Right lobe of liver (tissue), 6 donors: ENCODE measurements at regions not wholly inside any gene's neighbourhood (a gene's known extent, or its start where the extent isn't known, plus 50 kb on each side); places are given as distances from the start of the nearest gene placed in this dataset.
"Not testable (repeated sequence)": the region's sequence is repeated elsewhere in the genome, so short reads cannot be mapped to it uniquely, and the experiment has no call there.

Experiments used
- ATAC-seq, 4 donors: fragments of 200-7000 bp; cut with Tn5 transposase; one replicate each; pipeline ENCODE4 v1.9.1; 2020; ENCODE audit warnings: mild to moderate bottlenecking in 4 of 4, moderate library complexity in 4 of 4
- DNase-seq, 3 donors: peaks; one replicate each; pipeline ENCODE4 v3.0.0-alpha.2; 2020
- H3K27ac ChIP-seq, 3 donors: fragments of 200-600 bp; one replicate each; pipeline ENCODE4 v1.8.0; 2022
- H3K27me3 ChIP-seq, 2 donors: fragments of 200-600 bp; one replicate each; pipeline ENCODE4 v1.8.0; 2022
- H3K36me3 ChIP-seq, 4 donors: fragments of 200-600 bp; sonication (generic) in 1 of 4; one replicate each; pipeline versions ENCODE4 v1.5.1 to v1.8.0; 2017 to 2022; ENCODE audit warnings: control low read depth in 1 of 4
- H3K4me1 ChIP-seq, 4 donors: fragments of 200-600 bp; sonication (generic) in 1 of 4; one replicate each; pipeline versions ENCODE4 v1.5.1 to v1.8.0; 2017 to 2022; ENCODE audit warnings: control low read depth in 1 of 4
- H3K4me3 ChIP-seq, 3 donors: fragments of 200-600 bp; one replicate each; pipeline ENCODE4 v1.8.0; 2022
- H3K9me3 ChIP-seq, 4 donors: fragments of 200-600 bp; sonication (generic) in 1 of 4; one replicate each; pipeline versions ENCODE4 v1.5.1 to v1.8.0; 2017 to 2022; ENCODE audit warnings: control low read depth in 1 of 4
- WGBS: methylation state at CpG from one replicate; pipeline ENCODE4 v1.1.6; 2018; ENCODE audit warnings: low coverage, low lambda C conversion rate; ENCODE audit not compliant: insufficient coverage; ENCODE audit errors: missing lambda C conversion rate; 5-methylcytosine and 5-hydroxymethylcytosine counted together
- intact Hi-C, 2 donors: fragments of 100-400 bp; cut with DNase I; formaldehyde crosslinking; loops; one replicate each; pipeline versions ENCODE4 v1.11.2 to v1.14.1; 2022
- donor health status: DM: no; HTN: yes; CAD: no.
- donor health status: DM: no; HTN: no; CAD: no.
- donor health status: DM: no; HTN: no; CAD: no.
- donor health status: DM: no; HTN: yes; CAD: no.
- donor health status: DM: no; HTN: yes; CAD: no.

DNA sequence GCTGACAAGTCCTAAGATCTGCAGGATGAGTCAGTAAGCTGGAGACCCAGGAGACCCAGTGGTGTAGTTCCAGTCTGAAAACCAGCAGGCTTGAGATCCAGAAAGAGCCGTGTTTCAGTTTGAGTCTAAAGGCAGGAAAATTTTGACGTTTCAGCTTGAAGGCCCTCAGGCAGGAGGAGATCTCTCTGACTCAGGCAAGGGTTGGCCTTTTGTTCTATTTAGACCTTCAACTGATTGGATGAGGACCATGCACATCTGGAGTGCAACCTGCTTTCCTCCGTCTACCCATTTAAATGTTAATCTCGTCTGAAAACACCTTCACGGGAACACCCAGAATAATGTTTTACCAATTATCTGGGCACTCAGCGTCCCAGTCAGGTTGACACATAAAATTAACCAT lies 69.5 kb downstream of the NPIPA7 start:
- H3K4me3 ChIP-seq, ATAC-seq, H3K27ac ChIP-seq, DNase-seq, H3K36me3 ChIP-seq, H3K27me3 ChIP-seq, intact Hi-C loops, H3K9me3 ChIP-seq, H3K4me1 ChIP-seq: not testable (repeated sequence)
- WGBS = no CpG with 5 or more reads among the region's 6 CpGs

GRCh38 chr16:16449712-16450237 lies 70.8 kb downstream of the NPIPA7 start:
- WGBS = 51% methylated on average over 3 of the region's 4 CpGs
- H3K36me3 ChIP-seq, H3K9me3 ChIP-seq, ATAC-seq, H3K27ac ChIP-seq, DNase-seq, H3K4me1 ChIP-seq, H3K27me3 ChIP-seq, intact Hi-C loops, H3K4me3 ChIP-seq: not testable (repeated sequence)

DNA sequence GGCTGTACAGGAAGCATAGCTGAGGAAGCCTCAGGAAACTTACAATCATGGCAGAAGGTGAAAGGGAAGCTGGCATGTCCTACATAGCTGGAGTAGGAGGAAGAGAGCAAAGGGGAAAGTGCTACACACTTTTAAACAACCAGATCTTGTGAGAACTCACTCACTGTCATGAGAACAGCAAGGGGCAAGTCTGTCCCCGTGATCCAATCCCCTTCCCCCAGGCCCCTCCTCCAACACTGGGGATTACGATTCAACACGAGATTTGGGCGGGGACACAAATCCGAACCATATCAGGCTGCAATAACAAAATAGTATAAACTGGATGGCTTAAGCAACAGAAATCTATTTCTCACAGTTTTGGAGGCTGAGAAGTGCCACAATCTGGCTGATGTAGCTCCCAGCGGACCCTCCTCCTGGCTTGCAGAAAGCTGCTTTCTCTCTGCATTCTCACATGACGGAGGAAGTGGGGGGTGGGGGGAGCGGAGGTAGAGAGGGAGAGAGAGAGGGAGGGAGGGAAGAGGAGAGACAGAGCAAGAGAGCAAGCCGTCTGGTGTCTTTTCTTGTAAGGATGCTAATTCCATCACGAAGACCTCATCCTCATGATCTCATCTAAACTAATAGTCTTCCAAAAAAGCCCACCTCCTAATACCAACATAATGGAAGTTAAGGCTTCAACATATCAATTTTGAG lies 72.9 kb downstream of the NPIPA7 start:
- H3K27me3 ChIP-seq, H3K36me3 ChIP-seq, H3K9me3 ChIP-seq, H3K27ac ChIP-seq, H3K4me3 ChIP-seq, DNase-seq, ATAC-seq, H3K4me1 ChIP-seq, intact Hi-C loops: not testable (repeated sequence)
- 9% methylated on average over 4 of the region's 10 CpGs for WGBS

DNA sequence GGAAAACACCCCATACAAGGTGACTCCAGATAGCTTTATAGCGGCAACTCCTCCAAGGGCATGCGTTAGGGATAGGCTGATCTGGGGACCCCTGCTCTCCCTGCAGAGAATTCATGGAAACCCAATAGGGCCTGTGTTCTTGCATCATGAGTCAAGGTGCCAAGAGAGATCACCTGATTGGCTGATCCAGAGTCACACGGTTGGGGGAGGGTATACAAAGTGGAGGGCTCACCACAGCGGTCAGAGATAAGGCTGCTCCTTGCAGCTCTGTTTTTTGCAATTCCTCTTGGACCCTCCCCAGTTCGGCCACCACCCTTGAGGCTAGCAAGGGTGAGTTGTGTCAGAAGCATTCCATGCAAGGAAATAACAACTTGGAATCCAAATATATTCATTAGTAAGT lies 79.6 kb downstream of the NPIPA7 start:
- H3K27me3 ChIP-seq = not testable (repeated sequence)

DNA sequence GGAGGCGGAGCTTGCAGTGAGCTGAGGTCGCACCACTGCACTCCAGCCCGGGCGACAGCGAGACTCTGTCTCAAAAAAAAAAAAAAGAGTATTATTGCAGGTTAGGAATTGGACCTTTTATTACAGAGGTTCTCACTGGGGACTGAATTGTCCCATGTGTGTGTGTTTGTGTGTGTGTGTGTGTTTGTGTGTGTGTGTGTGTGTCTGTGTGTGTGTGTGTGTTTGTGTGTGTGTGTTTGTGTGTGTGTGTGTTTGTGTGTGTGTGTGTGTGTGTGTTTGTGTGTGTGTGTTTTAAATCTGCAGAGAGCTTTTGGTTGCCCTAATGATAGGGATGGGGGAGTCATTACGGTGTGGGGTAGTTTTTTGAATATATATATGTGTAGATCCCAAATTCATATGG lies 84.9 kb downstream of the NPIPA7 start:
- H3K9me3 ChIP-seq, H3K27ac ChIP-seq, H3K4me1 ChIP-seq, H3K4me3 ChIP-seq, H3K27me3 ChIP-seq, intact Hi-C loops, DNase-seq, ATAC-seq, H3K36me3 ChIP-seq: not testable (repeated sequence)
- 100% methylated on average over 3 of the region's 6 CpGs for WGBS

More for the DNA sequence above, 79.6 kb downstream of the NPIPA7 start:
- WGBS = no CpG with 5 or more reads among the region's 5 CpGs
- intact Hi-C loops, H3K4me3 ChIP-seq, H3K36me3 ChIP-seq, H3K27ac ChIP-seq, DNase-seq, H3K9me3 ChIP-seq, H3K4me1 ChIP-seq, ATAC-seq: not testable (repeated sequence)

GRCh38 chr16:16488919-16489318 lies 110.0 kb downstream of the NPIPA7 start:
- H3K9me3 ChIP-seq, intact Hi-C loops, H3K36me3 ChIP-seq, ATAC-seq, H3K4me3 ChIP-seq, H3K27me3 ChIP-seq, DNase-seq, H3K4me1 ChIP-seq, H3K27ac ChIP-seq: not testable (repeated sequence)
- 76% methylated on average over 4 of the region's 4 CpGs for WGBS

DNA sequence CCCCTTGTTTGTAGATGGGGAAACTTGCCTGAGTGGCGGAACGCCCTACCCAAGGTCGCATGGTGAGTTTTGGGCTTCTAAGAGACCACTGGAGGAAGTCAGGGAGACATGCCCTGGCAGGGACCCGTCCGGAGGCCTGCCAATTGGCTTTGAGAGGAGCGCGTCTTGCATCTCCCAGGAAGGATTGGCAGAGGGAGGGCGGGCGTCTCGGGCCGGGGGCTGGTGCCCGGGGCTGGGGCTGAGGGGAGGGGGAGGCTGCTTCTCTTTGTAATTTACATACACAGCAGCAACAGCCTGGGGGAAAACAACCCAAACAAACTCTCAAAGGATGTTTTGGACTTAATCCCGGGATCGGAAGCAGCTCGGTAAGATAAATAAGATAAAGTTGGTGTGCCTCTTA lies 110.5 kb downstream of the NPIPA7 start:
- H3K4me3 ChIP-seq, ATAC-seq, DNase-seq, H3K27me3 ChIP-seq, H3K27ac ChIP-seq, H3K36me3 ChIP-seq, intact Hi-C loops, H3K9me3 ChIP-seq, H3K4me1 ChIP-seq: not testable (repeated sequence)
- no CpG with 5 or more reads among the region's 15 CpGs for WGBS

GRCh38 chr16:16494114-16494513 lies 115.2 kb downstream of the NPIPA7 start:
- H3K27me3 ChIP-seq, H3K27ac ChIP-seq, H3K4me3 ChIP-seq, H3K4me1 ChIP-seq, H3K9me3 ChIP-seq, H3K36me3 ChIP-seq, DNase-seq, intact Hi-C loops, ATAC-seq: not testable (repeated sequence)
- WGBS = no CpG with 5 or more reads among the region's 8 CpGs

GRCh38 chr16:16494998-16495397 lies 116.1 kb downstream of the NPIPA7 start:
- DNase-seq, ATAC-seq, H3K36me3 ChIP-seq, H3K4me3 ChIP-seq, H3K27ac ChIP-seq, H3K9me3 ChIP-seq, H3K4me1 ChIP-seq, intact Hi-C loops, H3K27me3 ChIP-seq: not testable (repeated sequence)
- WGBS = 0% methylated on average over 1 of the region's 11 CpGs

GRCh38 chr16:16499875-16500274 lies 120.9 kb downstream of the NPIPA7 start:
- H3K27ac ChIP-seq, DNase-seq, H3K4me3 ChIP-seq, H3K36me3 ChIP-seq, H3K27me3 ChIP-seq, H3K4me1 ChIP-seq, ATAC-seq, intact Hi-C loops, H3K9me3 ChIP-seq: not testable (repeated sequence)
- WGBS = no CpG with 5 or more reads among the region's 8 CpGs

DNA sequence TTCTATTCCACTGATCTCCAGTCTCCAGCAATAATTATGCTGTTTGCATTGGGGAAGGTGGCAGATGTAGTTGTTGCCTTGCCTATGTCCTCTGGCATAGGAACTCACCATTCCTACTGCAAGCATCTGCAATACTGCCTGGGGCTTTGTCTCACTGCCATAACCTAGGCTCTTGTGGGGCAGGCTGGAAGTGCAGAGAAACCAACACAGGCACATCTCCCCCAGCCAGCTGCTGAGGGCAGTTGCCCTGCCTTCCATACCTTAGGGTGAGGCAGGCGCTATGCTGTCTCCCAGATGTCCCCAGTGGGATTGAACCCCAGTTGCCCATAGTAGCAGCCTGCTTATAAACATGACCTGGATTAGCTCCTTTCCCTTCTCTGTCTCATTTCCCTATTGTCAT lies 128.1 kb downstream of the NPIPA7 start:
- intact Hi-C loops, H3K9me3 ChIP-seq, H3K27me3 ChIP-seq, H3K4me3 ChIP-seq, H3K36me3 ChIP-seq, H3K4me1 ChIP-seq, ATAC-seq, H3K27ac ChIP-seq, DNase-seq: not testable (repeated sequence)
- no CpG with 5 or more reads among the region's 1 CpG for WGBS

DNA sequence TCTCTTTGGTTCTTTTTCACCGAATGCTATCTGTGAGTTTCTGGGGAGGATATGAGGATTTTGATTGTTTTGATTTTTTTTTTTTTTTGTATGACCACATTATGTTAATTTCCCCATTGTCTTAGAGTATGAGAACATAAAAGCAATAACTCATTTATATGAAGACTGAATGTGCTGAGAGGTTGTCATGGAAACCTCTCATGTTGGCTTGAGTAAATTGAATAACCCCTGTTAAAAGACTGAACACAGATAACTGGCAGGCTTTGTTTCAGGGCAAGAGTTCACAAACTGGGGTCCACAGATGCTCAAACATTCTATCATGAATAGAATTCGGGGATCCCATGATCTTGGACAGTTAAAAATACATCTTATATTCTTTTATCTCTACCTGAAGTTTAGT lies 129.4 kb downstream of the NPIPA7 start:
- DNase-seq, H3K36me3 ChIP-seq, ATAC-seq, H3K4me3 ChIP-seq, H3K27ac ChIP-seq, H3K27me3 ChIP-seq, intact Hi-C loops, H3K9me3 ChIP-seq, H3K4me1 ChIP-seq: not testable (repeated sequence)
- no CpG with 5 or more reads among the region's 2 CpGs for WGBS
